ENCODE measurements at regions not wholly inside any gene's neighbourhood (a gene's known extent, or its start where the extent isn't known, plus 50 kb on each side); places are given as distances from the start of the nearest gene placed in this dataset.

DNA sequence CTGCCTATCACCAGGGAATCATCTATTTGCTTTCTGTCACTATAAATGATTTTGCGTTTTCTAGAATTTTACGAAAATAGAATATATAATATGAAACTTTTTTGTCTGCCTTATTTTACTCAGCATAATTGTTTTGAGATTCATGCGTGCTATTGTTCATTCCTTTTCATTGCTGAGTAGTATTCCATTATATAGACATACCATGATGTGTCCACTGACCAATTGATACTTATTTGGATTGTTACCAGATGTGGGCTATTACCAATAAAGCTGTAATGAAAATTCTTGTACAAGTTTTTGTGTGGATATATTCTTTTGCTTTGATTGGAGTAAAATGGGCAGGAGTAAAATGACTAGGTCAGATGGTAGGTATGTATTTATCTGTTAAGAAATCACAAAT, 390.7 kb upstream of the EMCN start:
- no peak overlapping the region for H4K5ac ChIP-seq (ENCODE audit: low read depth, low read length)
- H2AFZ ChIP-seq (replicated peaks; ENCODE audit: low read length, poor library complexity) = no peak overlapping the region
- dilution Hi-C loops (cut with HindIII; ENCODE audit: low sequenced_read_pairs, unreplicated experiment) = no loop called here
- ChIA-PET CTCF (no interaction called here), POLR2A (ENCODE audit: unreplicated experiment) (no interaction called here)
- H2BK15ac ChIP-seq (ENCODE audit: low read depth, low read length) = no peak overlapping the region
- no peaks in the 10 kb centered on the region for H4K20me1 ChIP-seq (ENCODE audit: insufficient read depth, low read length)
- no peak overlapping the region for H3K18ac ChIP-seq (ENCODE audit: low read depth, low read length)
- H3K4me2 ChIP-seq (ENCODE audit: low read depth, low read length) = no peak overlapping the region
- H3K27me3 ChIP-seq (ENCODE audit: control insufficient read depth, insufficient read depth, low read length) = no peaks in the 10 kb centered on the region
- no TSS peak for BruUV-seq (replicated peaks)
- H2AK9ac ChIP-seq (replicated peaks; ENCODE audit: low read depth, low read length, poor library complexity) = no peak overlapping the region
- intact Hi-C loops (cut with micrococcal nuclease) = loop anchor here (10.0 kb wide), 1 partner anchor 826 kb away; no protein-coding TSS in a partner anchor
- H3K4me1 ChIP-seq (ENCODE audit: control insufficient read depth, insufficient read depth, low read length) = no peaks in the 10 kb centered on the region
- H3K4ac ChIP-seq (ENCODE audit: low read depth, low read length) = no peak overlapping the region
- no peak overlapping the region for H3K4me3 ChIP-seq (ENCODE audit: insufficient read depth, low read depth, low read length)
- no CpG with 5 or more reads among the region's 3 CpGs for WGBS, 2 experiments (ENCODE audit: extremely low coverage in 2 of 2, insufficient read length in 1 of 2)
- no peak overlapping the region for H4K91ac ChIP-seq (ENCODE audit: insufficient read depth, low read depth, low read length)
- no peak overlapping the region for H3K9ac ChIP-seq (ENCODE audit: low read depth, low read length)
- no peaks in the 10 kb centered on the region for H3K79me1 ChIP-seq (ENCODE audit: low read depth in 1 of 2, low read length in 2 of 2)
- no peaks in the 10 kb centered on the region for H3K36me3 ChIP-seq (ENCODE audit: control insufficient read depth, insufficient read depth, low read length)
- DNase-seq (no peak), ATAC-seq (ENCODE audit: low read depth) (no peak)
- no peak overlapping the region for H2BK20ac ChIP-seq (ENCODE audit: low read depth, low read length)
- H2BK120ac ChIP-seq (ENCODE audit: low read depth, low read length) = no peak overlapping the region
- H3K27ac ChIP-seq (ENCODE audit: insufficient read depth, low read length) = no peak overlapping the region
- no peaks in the 10 kb centered on the region for H3K9me1 ChIP-seq (ENCODE audit: insufficient read depth, low read length)
- H2AK5ac ChIP-seq (ENCODE audit: low read depth, low read length) = no peak overlapping the region
- H3K9me3 ChIP-seq (ENCODE audit: control insufficient read depth, insufficient read depth, low read length) = no peaks in the 10 kb centered on the region
- TF ChIP-seq, protein P1, sequence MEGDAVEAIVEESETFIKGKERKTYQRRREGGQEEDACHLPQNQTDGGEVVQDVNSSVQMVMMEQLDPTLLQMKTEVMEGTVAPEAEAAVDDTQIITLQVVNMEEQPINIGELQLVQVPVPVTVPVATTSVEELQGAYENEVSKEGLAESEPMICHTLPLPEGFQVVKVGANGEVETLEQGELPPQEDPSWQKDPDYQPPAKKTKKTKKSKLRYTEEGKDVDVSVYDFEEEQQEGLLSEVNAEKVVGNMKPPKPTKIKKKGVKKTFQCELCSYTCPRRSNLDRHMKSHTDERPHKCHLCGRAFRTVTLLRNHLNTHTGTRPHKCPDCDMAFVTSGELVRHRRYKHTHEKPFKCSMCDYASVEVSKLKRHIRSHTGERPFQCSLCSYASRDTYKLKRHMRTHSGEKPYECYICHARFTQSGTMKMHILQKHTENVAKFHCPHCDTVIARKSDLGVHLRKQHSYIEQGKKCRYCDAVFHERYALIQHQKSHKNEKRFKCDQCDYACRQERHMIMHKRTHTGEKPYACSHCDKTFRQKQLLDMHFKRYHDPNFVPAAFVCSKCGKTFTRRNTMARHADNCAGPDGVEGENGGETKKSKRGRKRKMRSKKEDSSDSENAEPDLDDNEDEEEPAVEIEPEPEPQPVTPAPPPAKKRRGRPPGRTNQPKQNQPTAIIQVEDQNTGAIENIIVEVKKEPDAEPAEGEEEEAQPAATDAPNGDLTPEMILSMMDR (conservative IDR thresholded peaks at IDR 0.05; ENCODE audit: low read depth, low read length) = no peak
- TF ChIP-seq FOS (IDR thresholded peaks at IDR 0.05; ENCODE audit: low read depth, low read length) = no peak
- no peak for TF ChIP-seq NFE2L2 (IDR thresholded peaks at IDR 0.05; ENCODE audit: low read depth, low read length)
- no peak for TF ChIP-seq RAD21 (IDR thresholded peaks at IDR 0.05; ENCODE audit: low read length)
- no peak for TF ChIP-seq MAZ (IDR thresholded peaks at IDR 0.05; ENCODE audit: borderline replicate concordance, low read depth, low read length)
- TF ChIP-seq RFX5 (IDR thresholded peaks at IDR 0.05; ENCODE audit: low read depth, low read length) = no peak
- TF ChIP-seq CHD1 (IDR thresholded peaks at IDR 0.05; ENCODE audit: low read depth, low read length) = no peak
- no peak for TF ChIP-seq CEBPB (IDR thresholded peaks at IDR 0.05; ENCODE audit: low read depth, low read length)
- no peak for TF ChIP-seq SMC3 (IDR thresholded peaks at IDR 0.05; ENCODE audit: low read depth, low read length)
- no peak for TF ChIP-seq RCOR1 (IDR thresholded peaks at IDR 0.05; ENCODE audit: insufficient replicate concordance, low read length)
- TF ChIP-seq MXI1 (IDR thresholded peaks at IDR 0.05; ENCODE audit: borderline replicate concordance, low read depth, low read length) = no peak
- no peak for TF ChIP-seq POLR2A (IDR thresholded peaks at IDR 0.05; ENCODE audit: low read depth, low read length)
- no peak for TF ChIP-seq BHLHE40 (IDR thresholded peaks at IDR 0.05; ENCODE audit: low read depth, low read length)
- no peak for TF ChIP-seq MAFK (IDR thresholded peaks at IDR 0.05; ENCODE audit: low read depth, low read length)
- no peak for TF ChIP-seq ELK1 (IDR thresholded peaks at IDR 0.05; ENCODE audit: borderline replicate concordance, low read depth, low read length)
- no peak for TF ChIP-seq USF2 (IDR thresholded peaks at IDR 0.05; ENCODE audit: low read depth, low read length)
- H2BK5ac ChIP-seq (ENCODE audit: low read depth, low read length, poor library complexity, severe bottlenecking) = no peak overlapping the region
- H3K56ac ChIP-seq (ENCODE audit: extremely low read depth, insufficient read depth, low read length) = no peak overlapping the region
- H3K23ac ChIP-seq (ENCODE audit: low read depth, low read length) = no peak overlapping the region
- H4K8ac ChIP-seq (ENCODE audit: low read depth in 2 of 2, low read length in 2 of 2) = no peak overlapping the region
- in situ Hi-C loops (cut with MboI; ENCODE audit: low sequenced_read_pairs) = no loop called here
- H3K14ac ChIP-seq (replicated peaks; ENCODE audit: low read depth, low read length) = no peak overlapping the region

Measured in IMR-90 (cell line).